CD14-positive monocyte (primary cell): ENCODE measurements at regions not wholly inside any gene's neighbourhood (a gene's known extent, or its start where the extent isn't known, plus 50 kb on each side); places are given as distances from the start of the nearest gene placed in this dataset.
"Not testable (repeated sequence)": the region's sequence is repeated elsewhere in the genome, so short reads cannot be mapped to it uniquely, and the experiment has no call there.

ENCODE experiments used
- DNase-seq, 3 donors: peaks; one replicate each; pipeline ENCODE4 v3.0.0-alpha.2; 2011 to 2022
- H2AFZ ChIP-seq: 2 replicates; pipeline ENCODE4 v1.6.0; 2012; ENCODE audit warnings: mild to moderate bottlenecking, low read depth, low read length, inconsistent platforms; ENCODE audit not compliant: insufficient read depth, poor library complexity, severe bottlenecking
- H3K27ac ChIP-seq, 2 donors: 1 replicate in 1 of 2; 2 replicates in 1 of 2; pipeline ENCODE4 v1.5.1; 2012 to 2013; ENCODE audit warnings: low read length in 2 of 2, control low read depth in 1 of 2, inconsistent platforms in 1 of 2, low read depth in 1 of 2, mild to moderate bottlenecking in 1 of 2
- H3K27me3 ChIP-seq, 2 donors: one replicate each; pipeline versions ENCODE4 v1.6.0 to v1.6.1; 2011 to 2013; ENCODE audit warnings: low read length in 2 of 2; ENCODE audit not compliant: control insufficient read depth in 2 of 2, insufficient read depth in 2 of 2
- H3K36me3 ChIP-seq, 2 donors: replicated peaks in 1 of 2; 1 replicate in 1 of 2; 2 replicates in 1 of 2; pipeline versions ENCODE4 v1.5.1 to v1.6.1; 2012 to 2013; ENCODE audit warnings: low read length in 2 of 2, control low read depth in 1 of 2, inconsistent platforms in 1 of 2, mild to moderate bottlenecking in 1 of 2; ENCODE audit not compliant: insufficient read depth in 2 of 2, control insufficient read depth in 1 of 2
- H3K4me1 ChIP-seq, 2 donors: 1 replicate in 1 of 2; 2 replicates in 1 of 2; pipeline versions ENCODE4 v1.5.1 to v1.6.1; 2012 to 2013; ENCODE audit warnings: low read length in 2 of 2, control low read depth in 1 of 2, inconsistent platforms in 1 of 2, mild to moderate bottlenecking in 1 of 2, moderate library complexity in 1 of 2; ENCODE audit not compliant: insufficient read depth in 2 of 2, control insufficient read depth in 1 of 2
- H3K4me2 ChIP-seq: replicated peaks from 2 replicates; pipeline ENCODE3; 2012; ENCODE audit warnings: low read length, moderate library complexity, mild to moderate bottlenecking; ENCODE audit not compliant: poor library complexity, severe bottlenecking; ENCODE audit errors: extremely low read depth
- H3K4me3 ChIP-seq, 3 experiments: fragments of 200-600 bp in 1 of 3; sonication (generic) in 1 of 3; replicated peaks in 1 of 3; 1 replicate in 2 of 3; 2 replicates in 1 of 3; pipeline ENCODE4 v1.5.1; 2011 to 2013; ENCODE audit warnings: low read length in 3 of 3, mild to moderate bottlenecking in 3 of 3, control low read depth in 2 of 3, low read depth in 2 of 3, inconsistent platforms in 1 of 3, moderate library complexity in 1 of 3
- H3K79me2 ChIP-seq: 2 replicates; pipeline ENCODE4 v1.6.0; 2012; ENCODE audit warnings: mild to moderate bottlenecking, control low read depth, inconsistent platforms, low read length, moderate library complexity; ENCODE audit not compliant: insufficient read depth
- H3K9ac ChIP-seq: 2 replicates; pipeline ENCODE4 v1.6.0; 2017; ENCODE audit warnings: low read length, mild to moderate bottlenecking; ENCODE audit not compliant: insufficient read depth, poor library complexity, severe bottlenecking
- H3K9me3 ChIP-seq, 2 donors: replicated peaks in 1 of 2; 1 replicate in 1 of 2; 2 replicates in 1 of 2; pipeline versions ENCODE4 v1.5.1 to v1.6.1; 2012 to 2013; ENCODE audit warnings: low read length in 2 of 2, control low read depth in 1 of 2; ENCODE audit not compliant: control insufficient read depth in 1 of 2, insufficient read depth in 1 of 2
- H4K20me1 ChIP-seq: 2 replicates; pipeline ENCODE4 v1.6.0; 2012; ENCODE audit warnings: mild to moderate bottlenecking, low read length, control low read depth, moderate library complexity; ENCODE audit not compliant: insufficient read depth
- H3K27ac Mint-ChIP-seq, 7 donors: one replicate each; pipeline ENCODE4 v1.8.0; 2020; ENCODE audit warnings: mild to moderate bottlenecking in 7 of 7, mixed read lengths in 7 of 7, moderate library complexity in 6 of 7, inconsistent platforms in 2 of 7
- H3K27me3 Mint-ChIP-seq, 3 donors: one replicate each; pipeline ENCODE4 v1.8.0; 2021 to 2022; ENCODE audit warnings: low read depth in 3 of 3, mild to moderate bottlenecking in 3 of 3, mixed read lengths in 3 of 3, moderate library complexity in 3 of 3, inconsistent platforms in 1 of 3
- H3K36me3 Mint-ChIP-seq, 2 donors: one replicate each; pipeline ENCODE4 v1.8.0; 2020; ENCODE audit warnings: mixed read lengths in 2 of 2, inconsistent platforms in 1 of 2, mild to moderate bottlenecking in 1 of 2
- H3K4me1 Mint-ChIP-seq: one replicate; pipeline ENCODE4 v1.8.0; 2020; ENCODE audit warnings: mild to moderate bottlenecking, mixed read lengths
- H3K4me3 Mint-ChIP-seq, 2 donors: one replicate each; pipeline ENCODE4 v1.8.0; 2020; ENCODE audit warnings: mild to moderate bottlenecking in 2 of 2, mixed read lengths in 2 of 2, moderate library complexity in 1 of 2
- H3K9me3 Mint-ChIP-seq, 7 donors: one replicate each; pipeline ENCODE4 v1.8.0; 2020 to 2022; ENCODE audit warnings: mixed read lengths in 7 of 7, mild to moderate bottlenecking in 6 of 7, moderate library complexity in 6 of 7, inconsistent platforms in 2 of 7
- CTCF ChIP-seq: fragments of 200-600 bp; IDR thresholded peaks from one replicate; pipeline ENCODE4 v1.8.0; 2022; ENCODE audit warnings: antibody characterized with exemption, mild to moderate bottlenecking
- whole genome bisulfite sequencing: methylation state at CpG from one replicate; pipeline ENCODE4 v1.1.5; 2013; ENCODE audit warnings: missing lambda C conversion rate; ENCODE audit not compliant: insufficient coverage; 5-methylcytosine and 5-hydroxymethylcytosine counted together
- intact Hi-C, 2 donors: fragments of 100-400 bp; cut with micrococcal nuclease; formaldehyde crosslinking; loops; one replicate each; pipeline versions ENCODE4 v1.15.0 to v1.15.1; 2023

DNA sequence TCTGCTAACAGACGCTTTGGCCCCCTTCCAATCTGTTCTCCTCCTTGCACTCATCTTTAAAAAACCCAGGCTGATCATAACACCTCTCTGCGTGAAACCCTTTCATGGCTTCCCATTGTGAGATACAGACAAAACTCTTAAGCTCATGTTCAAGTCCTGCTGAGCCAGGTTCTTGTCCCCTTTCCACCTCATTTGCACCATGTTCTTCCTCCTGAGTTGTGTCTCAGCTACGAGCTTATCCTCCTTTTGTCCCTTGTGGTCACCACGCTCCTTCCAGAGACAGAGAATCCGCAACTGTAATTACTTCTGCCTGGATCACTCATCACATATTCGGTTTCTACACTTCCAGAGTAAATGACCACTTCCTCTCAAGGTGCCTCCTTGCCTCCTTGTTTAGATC, 238.8 kb downstream of the ACTR3 start:
- H3K4me1 Mint-ChIP-seq = no peaks in the 10 kb centered on the region
- 87% methylated on average over 6 of the region's 6 CpGs for WGBS
- H3K4me1 ChIP-seq = no peaks in the 10 kb centered on the region
- peak overlapping the region in 1 of 7 donors; percentile 58 for H3K27ac Mint-ChIP-seq
- no peak for DNase-seq
- TF ChIP-seq CTCF = no peak
- no peak overlapping the region for H2AFZ ChIP-seq
- no peak overlapping the region for H3K4me3 ChIP-seq
- no peaks in the 10 kb centered on the region for H3K27me3 Mint-ChIP-seq
- H3K9me3 Mint-ChIP-seq = peaks cover 0 to 4% (median 2%) of the 10 kb centered on the region in 7 donors
- H3K4me3 Mint-ChIP-seq = no peak overlapping the region
- H3K9me3 ChIP-seq = no peaks in the 10 kb centered on the region
- H3K36me3 ChIP-seq = no peaks in the 10 kb centered on the region
- no peaks in the 10 kb centered on the region for H3K79me2 ChIP-seq
- no peak overlapping the region for H3K9ac ChIP-seq
- H3K36me3 Mint-ChIP-seq = no peaks in the 10 kb centered on the region
- intact Hi-C loops = no loop called here
- no peaks in the 10 kb centered on the region for H3K27me3 ChIP-seq
- H3K27ac ChIP-seq = no peak overlapping the region
- H3K4me2 ChIP-seq = no peak overlapping the region
- no peaks in the 10 kb centered on the region for H4K20me1 ChIP-seq

DNA sequence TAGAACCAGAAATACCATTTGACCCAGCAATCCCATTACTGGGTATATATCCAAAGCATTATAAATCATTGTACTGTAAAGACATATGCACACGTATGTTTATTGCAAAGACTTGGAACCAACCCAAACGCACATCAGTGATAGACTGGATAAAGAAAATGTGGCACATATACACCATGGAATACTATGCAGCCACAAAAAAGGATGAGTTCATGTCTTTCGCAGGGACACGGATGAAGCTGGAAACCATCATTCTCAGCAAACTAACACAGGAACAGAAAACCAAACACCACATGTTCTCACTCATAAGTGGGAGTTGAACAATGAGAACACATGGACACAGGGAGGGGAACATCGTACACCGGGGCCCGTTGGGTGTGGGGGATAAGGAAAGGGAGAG, 242.2 kb downstream of the ACTR3 start:
- H3K9ac ChIP-seq, H3K4me3 Mint-ChIP-seq, H3K27me3 Mint-ChIP-seq, H3K9me3 ChIP-seq, H3K27me3 ChIP-seq, H2AFZ ChIP-seq, H3K4me1 Mint-ChIP-seq, intact Hi-C loops, H3K79me2 ChIP-seq, H3K4me1 ChIP-seq, H3K27ac ChIP-seq, DNase-seq, H3K4me2 ChIP-seq, H3K4me3 ChIP-seq, H3K36me3 ChIP-seq, H3K36me3 Mint-ChIP-seq, H4K20me1 ChIP-seq, H3K27ac Mint-ChIP-seq: not testable (repeated sequence)
- H3K9me3 Mint-ChIP-seq = peaks cover 2 to 10% (median 3%) of the 10 kb centered on the region in 7 donors
- 100% methylated on average over 2 of the region's 7 CpGs for WGBS
